Ovary (tissue), 7 donors: ENCODE measurements at regions not wholly inside any gene's neighbourhood (a gene's known extent, or its start where the extent isn't known, plus 50 kb on each side); places are given as distances from the start of the nearest gene placed in this dataset.
A peak's percentile ranks its signal among the peaks of the same experiment; 100 is the strongest.

Experiments used
- DNase-seq, 5 donors: peaks; one replicate each; pipeline ENCODE4 v3.0.0-alpha.2; 2019 to 2020
- H3K27ac ChIP-seq, 2 donors: fragments of 200-600 bp; one replicate each; pipeline versions ENCODE4 v1.5.1 to v1.8.0; 2019 to 2022
- H3K27me3 ChIP-seq: fragments of 200-600 bp; one replicate; pipeline ENCODE4 v1.8.0; 2022
- H3K36me3 ChIP-seq: fragments of 200-600 bp; sonication (generic); one replicate; pipeline ENCODE4 v1.5.1; 2019
- H3K4me1 ChIP-seq: one replicate; pipeline ENCODE4 v1.8.1; 2013; ENCODE audit warnings: mild to moderate bottlenecking, moderate library complexity; ENCODE audit not compliant: insufficient read depth
- H3K4me3 ChIP-seq: fragments of 200-600 bp; sonication (generic); one replicate; pipeline ENCODE4 v1.5.1; 2017
- H3K9me3 ChIP-seq, 2 donors: fragments of 200-600 bp in 1 of 2; sonication (generic) in 1 of 2; one replicate each; pipeline versions ENCODE4 v1.5.1 to v1.8.1; 2013 to 2019; ENCODE audit warnings: mild to moderate bottlenecking in 1 of 2, moderate library complexity in 1 of 2
- EP300 ChIP-seq: sonication (generic); formaldehyde crosslinking; IDR thresholded peaks from one replicate; pipeline ENCODE4 v1.6.1; 2017; ENCODE audit warnings: antibody characterized with exemption
- POLR2A ChIP-seq: fragments of 450-650 bp; IDR thresholded peaks from one replicate; pipeline ENCODE4 v1.6.1; 2017; ENCODE audit warnings: antibody characterized with exemption, mild to moderate bottlenecking, moderate library complexity
- WGBS, 3 donors: extraction: QIAGEN DNeasy Blood & Tissue Kit in 1 of 3; methylation state at CpG; one replicate each; pipeline versions ENCODE4 v1.1.5 to v1.1.7; 2013 to 2017; 5-methylcytosine and 5-hydroxymethylcytosine counted together
- intact Hi-C, 4 donors: fragments of 100-400 bp; cut with DNase I; formaldehyde crosslinking; loops; one replicate each; pipeline versions ENCODE4 v1.11.0 to v1.15.1; 2022 to 2023
- TF ChIP-seq, protein P1 (sequence below), 3 donors: fragments of 450-650 bp in 2 of 3; fragments of 200-600 bp in 1 of 3; IDR thresholded peaks; one replicate each; pipeline versions ENCODE4 v1.5.1 to v1.8.0; 2016 to 2022; ENCODE audit warnings: antibody characterized with exemption in 3 of 3, mild to moderate bottlenecking in 1 of 3
- donor health status: DM: no; HTN: no; CAD: no; lungs with moderate emphysema.
- donor health status: DM: no; HTN: no; CAD: no.
- donor health status: Bipolar disorder and iron deficiency.
- donor health status: DM: no; HTN: no; CAD: no.
- donor health status: DM: yes; HTN: yes; CAD: no.

- H3K36me3 ChIP-seq: no peaks in the 10 kb centered on the region
- no peaks in the 10 kb centered on the region for H3K9me3 ChIP-seq
- H3K4me1 ChIP-seq: no peaks in the 10 kb centered on the region
- no peaks in the 10 kb centered on the region for H3K27me3 ChIP-seq
- intact Hi-C loops: no loop called here
- no peak overlapping the region for H3K4me3 ChIP-seq
- TF ChIP-seq, protein P1, sequence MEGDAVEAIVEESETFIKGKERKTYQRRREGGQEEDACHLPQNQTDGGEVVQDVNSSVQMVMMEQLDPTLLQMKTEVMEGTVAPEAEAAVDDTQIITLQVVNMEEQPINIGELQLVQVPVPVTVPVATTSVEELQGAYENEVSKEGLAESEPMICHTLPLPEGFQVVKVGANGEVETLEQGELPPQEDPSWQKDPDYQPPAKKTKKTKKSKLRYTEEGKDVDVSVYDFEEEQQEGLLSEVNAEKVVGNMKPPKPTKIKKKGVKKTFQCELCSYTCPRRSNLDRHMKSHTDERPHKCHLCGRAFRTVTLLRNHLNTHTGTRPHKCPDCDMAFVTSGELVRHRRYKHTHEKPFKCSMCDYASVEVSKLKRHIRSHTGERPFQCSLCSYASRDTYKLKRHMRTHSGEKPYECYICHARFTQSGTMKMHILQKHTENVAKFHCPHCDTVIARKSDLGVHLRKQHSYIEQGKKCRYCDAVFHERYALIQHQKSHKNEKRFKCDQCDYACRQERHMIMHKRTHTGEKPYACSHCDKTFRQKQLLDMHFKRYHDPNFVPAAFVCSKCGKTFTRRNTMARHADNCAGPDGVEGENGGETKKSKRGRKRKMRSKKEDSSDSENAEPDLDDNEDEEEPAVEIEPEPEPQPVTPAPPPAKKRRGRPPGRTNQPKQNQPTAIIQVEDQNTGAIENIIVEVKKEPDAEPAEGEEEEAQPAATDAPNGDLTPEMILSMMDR (IDR thresholded peaks at IDR 0.05): no peak
- no peak for TF ChIP-seq EP300
- no peak for TF ChIP-seq POLR2A
- DNase-seq: no peak
- no peak overlapping the region for H3K27ac ChIP-seq
- WGBS, 3 donors: 88 to 93% (median 89%) methylated on average over 3 of the region's 3 CpGs
These were observed 297.0 kb upstream of the CLINT1 start for GRCh38 chr5:158155811-158156505.

GRCh38 chr5:158155067-158155466, 296.1 kb upstream of the CLINT1 start:
- 46 to 74% (median 67%) methylated on average over 4 of the region's 4 CpGs for WGBS, 3 donors
- intact Hi-C loops: no loop called here
- no peaks in the 10 kb centered on the region for H3K27me3 ChIP-seq
- no peaks in the 10 kb centered on the region for H3K4me1 ChIP-seq
- no peak overlapping the region for H3K4me3 ChIP-seq
- H3K36me3 ChIP-seq: no peaks in the 10 kb centered on the region
- H3K9me3 ChIP-seq: no peaks in the 10 kb centered on the region
- DNase-seq: no peak
- H3K27ac ChIP-seq: no peak overlapping the region
- TF ChIP-seq, protein P1 (IDR thresholded peaks at IDR 0.05): no peak
- TF ChIP-seq POLR2A (no peak), EP300 (no peak)

DNA sequence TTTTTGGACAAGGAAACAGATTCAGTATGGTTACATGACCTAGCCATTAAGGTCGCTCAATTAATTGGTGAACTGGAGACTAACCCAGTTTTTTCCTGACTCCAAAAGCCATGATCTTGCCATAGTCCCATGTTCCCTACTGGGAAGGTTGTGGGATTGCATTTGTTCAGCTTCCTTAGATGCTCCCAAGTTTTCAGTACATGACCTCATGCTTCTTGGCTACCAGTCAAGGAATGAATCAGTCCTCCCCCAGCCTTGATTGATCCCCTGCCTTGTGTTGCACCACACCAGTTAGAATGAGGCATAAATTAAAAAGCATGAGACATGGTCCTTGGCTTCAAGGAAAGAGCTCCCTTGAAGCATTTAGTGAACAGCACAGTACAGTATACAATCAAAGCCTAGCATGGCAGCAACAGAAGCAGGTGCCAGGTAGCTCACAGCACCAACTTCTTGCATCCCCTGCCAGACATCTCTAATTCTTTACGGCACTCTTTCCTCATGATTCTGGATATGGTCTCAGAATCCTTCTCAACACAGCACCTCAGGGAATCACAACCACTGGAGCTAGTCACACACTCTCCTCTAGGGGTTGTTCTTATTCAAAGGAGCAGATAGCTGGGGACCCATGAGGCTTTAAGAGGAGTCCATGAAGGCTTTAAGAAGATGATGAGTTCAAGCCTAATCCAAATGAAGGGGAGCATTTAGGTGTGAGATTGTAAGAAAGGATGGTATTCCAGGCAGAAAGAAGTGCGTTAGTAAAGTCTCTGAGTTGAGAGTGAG, 295.5 kb upstream of the CLINT1 start:
- Histone ChIP-seq H3K27ac (no peak overlapping the region), H3K4me3 (no peak overlapping the region), H3K27me3 (no peaks in the 10 kb centered on the region), H3K36me3 (no peaks in the 10 kb centered on the region), H3K4me1 (no peaks in the 10 kb centered on the region), H3K9me3 (no peaks in the 10 kb centered on the region)
- 74 to 88% (median 84%) methylated on average over 3 of the region's 3 CpGs for WGBS, 3 donors
- DNase-seq: peak in 1 of 5 donors; percentile 48
- intact Hi-C loops: no loop called here
- TF ChIP-seq POLR2A (no peak), EP300 (no peak)
- TF ChIP-seq, protein P1 (IDR thresholded peaks at IDR 0.05): no peak

DNA sequence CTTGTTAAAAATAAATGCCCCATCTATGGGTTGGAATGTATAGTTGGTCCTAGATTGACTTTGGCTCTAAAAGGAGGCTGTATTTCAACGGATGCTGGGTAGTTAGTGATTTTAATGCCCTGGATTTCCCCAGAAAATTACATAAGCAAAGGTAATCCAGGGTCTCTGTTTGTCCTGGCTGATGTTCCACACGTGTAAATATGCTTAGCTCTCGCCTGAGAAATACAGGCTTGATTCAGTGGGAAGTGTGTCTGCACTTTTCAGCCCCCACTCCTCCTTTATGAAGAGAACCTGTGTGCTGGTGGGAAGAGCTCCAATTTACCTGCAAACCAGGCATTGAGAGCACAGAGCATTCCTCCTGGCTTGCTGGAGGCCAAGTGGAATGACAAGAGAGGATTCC, 294.6 kb upstream of the CLINT1 start:
- TF ChIP-seq POLR2A (no peak), EP300 (no peak)
- TF ChIP-seq, protein P1 (IDR thresholded peaks at IDR 0.05): no peak
- H3K9me3 ChIP-seq: no peaks in the 10 kb centered on the region
- WGBS, 3 donors: 76 to 82% (median 80%) methylated on average over 3 of the region's 3 CpGs
- no peaks in the 10 kb centered on the region for H3K27me3 ChIP-seq
- no peaks in the 10 kb centered on the region for H3K36me3 ChIP-seq
- intact Hi-C loops: no loop called here
- no peak overlapping the region for H3K4me3 ChIP-seq
- H3K4me1 ChIP-seq: no peaks in the 10 kb centered on the region
- no peak overlapping the region for H3K27ac ChIP-seq
- no peak for DNase-seq
